Fibroblast of villous mesenchyme (primary cell): ENCODE measurements at regions not wholly inside any gene's neighbourhood (a gene's known extent, or its start where the extent isn't known, plus 50 kb on each side); places are given as distances from the start of the nearest gene placed in this dataset.
A peak's percentile ranks its signal among the peaks of the same experiment; 100 is the strongest.

Source experiments
- DNase-seq: peaks from one replicate; pipeline ENCODE4 v3.0.0-alpha.2; 2010; ENCODE audit warnings: low read depth
- H3K4me3 ChIP-seq: 2 replicates; pipeline ENCODE4 v1.5.1; 2011; ENCODE audit warnings: low read depth, mild to moderate bottlenecking, low read length
- CTCF ChIP-seq: IDR thresholded peaks from 2 replicates; pipeline ENCODE4 v1.5.1; 2012; ENCODE audit warnings: low read depth, mild to moderate bottlenecking, low read length; ENCODE audit not compliant: insufficient read depth

- H3K4me3 ChIP-seq, result no peak overlapping the region
- no peak for DNase-seq
- no peak for TF ChIP-seq CTCF
Measured at GRCh38 chr6:28655164-28655563, 129.5 kb downstream of the GPX5 start.

DNA sequence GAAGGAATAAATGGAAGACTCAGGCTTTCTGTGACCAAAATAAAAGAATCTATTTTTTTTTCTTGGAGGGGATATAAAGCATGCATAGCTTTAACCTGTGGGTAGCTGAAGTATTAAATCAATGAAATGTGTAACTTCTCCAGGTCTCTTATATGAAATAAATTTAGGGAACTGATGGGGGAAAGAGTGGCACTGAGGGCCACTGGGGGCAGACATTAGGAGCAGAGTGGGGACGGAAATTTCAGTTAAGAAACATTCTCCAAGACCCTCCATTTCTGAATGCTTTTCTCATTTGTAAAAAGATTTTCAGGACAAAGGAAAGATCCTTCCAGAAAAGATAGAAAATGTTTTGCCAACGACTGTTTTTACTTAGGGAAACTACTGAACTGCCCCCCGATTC is 131.0 kb downstream of the GPX5 start:
- no peak overlapping the region for H3K4me3 ChIP-seq
- DNase-seq, result no peak
- TF ChIP-seq CTCF, result no peak

GRCh38 chr6:28657381-28657768 is 131.7 kb downstream of the GPX5 start:
- DNase-seq, result no peak
- H3K4me3 ChIP-seq, result peak overlapping the region; percentile 54
- no peak for TF ChIP-seq CTCF

- H3K4me3 ChIP-seq, result peak overlapping the region; percentile 54
- peak; percentile 62 for DNase-seq
- TF ChIP-seq CTCF, result no peak
Measured at GRCh38 chr6:28657769-28658465, 132.2 kb downstream of the GPX5 start.

DNA sequence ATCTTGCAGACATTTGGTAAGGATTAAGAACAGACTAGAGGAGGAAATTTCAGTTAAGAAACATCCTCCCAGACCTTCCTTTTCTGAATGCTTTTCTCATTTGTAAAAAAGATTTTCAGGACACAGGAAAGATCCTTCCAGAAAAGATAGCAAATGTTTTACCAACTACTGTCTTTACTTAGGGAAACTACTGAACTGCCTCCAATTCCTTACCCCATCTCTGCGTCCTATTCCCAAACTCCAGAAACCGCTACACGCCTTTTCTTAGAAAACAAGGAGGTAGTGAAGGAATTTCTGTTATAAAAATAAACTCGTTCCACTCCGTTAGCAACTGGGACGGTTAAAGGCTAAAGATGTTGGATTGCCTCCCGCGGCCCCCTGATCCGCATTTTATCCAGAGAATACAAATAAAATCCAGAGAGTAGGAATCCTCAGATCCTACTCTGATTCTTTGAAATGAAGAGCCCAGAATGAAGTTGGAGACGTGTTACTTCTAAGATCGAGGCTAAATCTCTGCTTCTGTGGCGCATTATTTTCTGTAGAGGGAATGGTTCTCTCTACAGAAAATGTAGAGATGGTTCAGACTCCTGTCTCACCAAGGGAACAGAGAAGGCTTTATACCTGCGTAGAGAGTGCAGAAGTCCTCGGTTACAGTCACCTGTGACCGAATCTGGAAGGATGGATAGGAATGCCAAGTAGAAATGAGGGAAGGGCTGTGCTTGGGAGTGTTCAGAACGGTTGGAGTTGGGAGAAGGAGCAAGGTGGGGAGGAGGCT is 133.0 kb downstream of the GPX5 start:
- H3K4me3 ChIP-seq, result peak overlapping the region; percentile 54
- DNase-seq, result no peak
- TF ChIP-seq CTCF, result no peak

DNA sequence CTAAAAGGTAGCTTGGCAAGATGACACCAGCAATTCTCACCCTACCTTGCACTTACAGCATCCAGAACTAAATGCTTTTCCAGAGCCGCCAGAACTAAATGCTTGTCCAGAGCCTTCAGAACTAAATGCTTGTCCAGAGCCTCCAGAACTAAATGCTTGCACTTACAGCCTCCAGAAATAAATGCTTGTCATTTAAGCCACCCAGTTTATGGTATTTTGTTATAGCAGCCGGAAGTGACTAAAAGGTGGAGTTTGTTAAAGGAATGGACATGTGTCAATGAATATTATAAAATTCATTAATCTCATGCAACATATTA is 133.5 kb downstream of the GPX5 start:
- DNase-seq, result no peak
- no peak for TF ChIP-seq CTCF
- H3K4me3 ChIP-seq, result peak overlapping the region; percentile 54
